CD4-positive, alpha-beta T cell treated with Interleukin-21 for 1 hour (primary cell): ENCODE measurements at regions not wholly inside any gene's neighbourhood (a gene's known extent, or its start where the extent isn't known, plus 50 kb on each side); places are given as distances from the start of the nearest gene placed in this dataset.

Experiments used
- DNase-seq: peaks from one replicate; pipeline ENCODE4 v3.0.0-alpha.2; 2020

GRCh38 chr15:53000409-53000808, 210.3 kb upstream of the ONECUT1 start:
- no peak for DNase-seq

DNA sequence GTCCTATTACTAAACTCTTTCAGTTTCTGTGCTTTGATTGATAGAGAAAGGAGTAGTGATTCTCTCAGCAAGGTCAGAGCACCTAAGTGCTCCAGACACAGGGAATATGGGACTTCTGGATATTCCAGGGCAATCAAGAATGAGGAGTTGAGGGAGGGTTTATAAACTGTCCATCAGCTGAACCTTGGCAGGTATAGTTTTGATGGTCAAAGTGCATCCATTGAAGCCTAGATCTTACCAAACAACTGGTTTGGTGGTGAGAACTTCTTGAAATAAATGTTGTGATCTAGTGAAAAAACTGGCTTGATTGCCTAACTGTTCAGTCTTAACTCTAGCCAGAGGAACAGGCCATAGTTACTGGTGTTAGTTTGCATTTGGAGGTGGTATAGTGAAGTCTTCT, 207.0 kb upstream of the ONECUT1 start:
- DNase-seq: no peak

DNA sequence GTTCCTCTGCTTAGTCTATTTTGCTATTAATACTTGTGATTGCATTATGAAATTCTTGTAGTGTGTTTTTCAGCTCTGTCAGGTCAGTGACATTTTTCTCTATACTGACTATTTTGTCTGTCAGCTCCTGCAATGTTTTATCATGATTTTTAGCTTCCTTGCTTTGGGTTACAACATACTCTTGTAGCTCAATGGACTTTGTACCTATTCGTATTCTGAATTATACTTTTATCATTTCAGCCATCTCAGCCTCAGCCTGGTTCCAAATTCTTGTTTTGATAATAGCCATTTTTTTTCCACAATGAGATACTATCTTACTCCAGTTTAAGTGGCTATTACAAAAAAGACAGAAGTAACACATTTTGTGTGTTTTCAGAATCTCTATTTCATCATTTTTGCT, 204.2 kb upstream of the ONECUT1 start:
- DNase-seq: no peak

- DNase-seq: no peak
Observed at GRCh38 chr15:52984507-52984906, 194.4 kb upstream of the ONECUT1 start.

DNA sequence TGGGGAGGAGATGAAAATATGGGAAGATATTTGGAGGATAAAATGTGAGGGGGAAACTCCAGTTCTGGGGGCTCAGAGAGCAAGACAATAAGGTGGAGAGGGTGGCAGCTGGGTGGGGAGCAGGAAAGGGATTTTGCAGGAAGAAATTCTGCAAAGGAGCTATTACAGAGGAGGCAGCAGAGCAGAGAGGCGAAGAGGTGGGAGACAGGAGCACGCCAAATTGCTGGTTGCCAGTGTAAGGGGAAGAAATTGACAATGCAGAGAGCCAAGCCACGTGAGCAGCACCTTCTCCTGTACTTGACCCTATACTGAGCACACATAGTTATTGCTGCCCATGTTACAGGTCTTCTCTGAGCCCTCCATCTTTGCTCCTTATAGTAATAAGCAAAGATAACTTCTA, 190.3 kb upstream of the ONECUT1 start:
- no peak for DNase-seq

DNA sequence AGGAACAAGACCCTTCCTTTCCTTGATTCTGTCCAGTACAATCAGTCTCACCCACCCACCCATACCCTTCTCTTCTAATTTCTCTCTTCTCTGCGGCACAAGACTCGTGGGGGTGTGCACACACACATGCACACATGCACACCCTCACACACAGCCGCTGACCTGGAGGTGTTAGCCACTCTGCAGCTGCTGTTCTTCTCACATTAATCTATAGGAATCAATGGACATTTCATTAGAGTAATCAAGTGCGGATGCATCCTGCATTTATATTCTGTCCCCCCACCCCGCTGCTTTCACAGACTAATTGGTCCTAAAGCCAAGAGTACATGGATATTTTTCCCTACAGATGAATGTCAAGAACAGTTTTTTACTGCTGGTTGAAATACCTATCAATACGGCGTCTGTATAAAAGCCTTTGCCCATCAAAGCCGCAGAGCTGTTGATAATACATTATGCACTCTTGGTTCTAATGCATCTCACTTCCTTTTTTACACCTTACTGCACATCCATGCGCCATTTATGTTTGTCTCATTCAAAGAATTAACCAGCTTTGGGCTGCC, 186.5 kb upstream of the ONECUT1 start:
- no peak for DNase-seq

GRCh38 chr15:52975941-52976449, 185.9 kb upstream of the ONECUT1 start:
- no peak for DNase-seq

DNA sequence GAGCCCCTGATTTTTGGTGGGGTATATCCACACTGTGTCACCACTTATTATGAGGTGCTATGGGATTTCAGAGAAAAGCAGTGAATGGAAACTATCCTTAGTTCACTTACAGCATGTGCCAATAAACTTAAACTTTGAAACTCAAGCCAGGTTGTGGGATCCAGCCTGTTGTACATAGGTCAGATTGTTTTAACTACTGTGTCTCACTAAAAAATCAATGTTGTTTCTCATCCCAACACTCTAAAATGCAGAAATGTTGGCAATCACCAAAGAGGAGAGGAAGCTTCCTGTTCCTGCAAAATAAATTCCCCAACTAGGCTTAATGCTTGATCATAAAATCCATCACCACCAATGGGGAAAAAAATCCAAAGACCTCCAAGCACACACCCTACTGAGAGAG, 173.7 kb upstream of the ONECUT1 start:
- DNase-seq: no peak

- DNase-seq: no peak
Observed at GRCh38 chr15:52960283-52960682, 170.1 kb upstream of the ONECUT1 start.

DNA sequence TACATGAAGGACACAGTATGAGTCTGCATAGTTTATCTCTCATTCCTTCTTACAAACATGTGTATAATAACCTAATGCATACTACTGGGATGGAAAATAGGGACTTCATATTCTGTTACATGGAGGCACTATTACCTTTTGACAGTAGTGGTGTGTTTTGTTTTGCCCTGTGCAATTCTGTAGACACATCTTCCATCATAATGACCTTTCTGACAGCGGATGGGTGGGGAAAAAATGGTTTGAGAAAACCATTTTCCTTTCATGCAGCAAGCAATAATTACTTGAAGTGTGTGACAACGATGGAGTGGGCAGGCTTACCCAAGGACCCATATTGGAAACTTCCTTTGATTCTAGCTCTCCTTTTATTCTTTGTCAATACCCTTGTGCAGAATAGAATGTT, 153.6 kb upstream of the ONECUT1 start:
- DNase-seq: no peak

DNA sequence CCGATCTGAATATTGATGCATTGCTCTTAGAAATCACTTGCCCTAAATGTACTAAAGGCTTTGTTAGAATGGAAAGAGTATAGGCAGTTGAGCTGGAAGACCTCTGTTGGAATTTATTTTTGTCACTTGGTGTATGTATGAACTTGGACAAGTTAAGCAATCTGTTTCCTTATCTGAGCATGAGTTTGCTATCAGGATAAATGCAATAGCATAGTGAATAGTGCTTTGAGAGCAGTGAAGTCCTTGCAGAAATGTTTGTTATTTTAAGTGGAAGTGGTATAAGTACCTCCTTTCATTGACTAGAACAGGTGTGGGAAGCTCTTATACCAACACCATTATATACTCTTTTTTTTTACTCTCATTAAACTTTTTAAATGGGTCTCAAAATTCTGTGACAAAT, 146.4 kb upstream of the ONECUT1 start:
- DNase-seq: no peak

GRCh38 chr15:52925130-52925529, 135.0 kb upstream of the ONECUT1 start:
- DNase-seq: no peak

- no peak for DNase-seq
Observed at GRCh38 chr15:52924630-52925029, 134.5 kb upstream of the ONECUT1 start.

DNA sequence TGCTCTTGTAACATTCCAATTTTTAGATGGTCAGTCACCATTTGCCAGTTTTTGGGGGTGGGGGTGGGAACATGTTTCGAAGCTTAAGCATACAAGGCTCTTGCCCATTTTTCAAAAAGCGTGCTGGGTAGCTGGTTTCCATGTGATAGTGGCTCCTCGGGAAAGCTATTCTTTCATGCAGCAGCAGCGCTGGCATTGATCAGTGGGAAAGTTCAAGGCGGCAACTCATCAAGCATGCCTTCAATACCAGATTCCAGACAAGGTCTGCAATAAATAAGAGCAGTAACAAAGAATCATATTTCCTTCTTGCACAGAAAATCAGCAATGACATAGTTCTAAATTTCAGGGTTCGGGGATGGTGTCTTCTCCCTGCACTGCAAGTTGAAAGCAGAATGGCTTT, 133.5 kb upstream of the ONECUT1 start:
- DNase-seq: no peak

DNA sequence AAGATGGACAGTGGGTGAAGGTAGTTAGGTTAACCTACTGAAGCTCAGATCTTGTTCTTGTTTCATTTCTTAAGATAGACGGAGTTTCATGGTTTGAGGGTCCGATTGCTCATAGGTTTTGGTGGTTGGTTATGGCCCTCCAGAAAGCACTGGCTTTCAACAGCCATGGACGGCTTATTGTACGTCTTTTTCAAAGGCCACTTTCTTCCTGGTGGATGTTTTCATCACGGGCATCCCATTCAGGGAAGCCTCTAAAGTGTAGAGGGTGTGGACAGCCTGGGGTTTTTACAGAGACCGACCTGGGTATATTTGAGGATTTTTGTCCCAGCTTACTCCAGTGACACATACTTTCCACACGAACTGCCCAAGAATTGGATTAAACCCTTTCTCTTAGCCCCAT, 132.7 kb upstream of the ONECUT1 start:
- DNase-seq: no peak

DNA sequence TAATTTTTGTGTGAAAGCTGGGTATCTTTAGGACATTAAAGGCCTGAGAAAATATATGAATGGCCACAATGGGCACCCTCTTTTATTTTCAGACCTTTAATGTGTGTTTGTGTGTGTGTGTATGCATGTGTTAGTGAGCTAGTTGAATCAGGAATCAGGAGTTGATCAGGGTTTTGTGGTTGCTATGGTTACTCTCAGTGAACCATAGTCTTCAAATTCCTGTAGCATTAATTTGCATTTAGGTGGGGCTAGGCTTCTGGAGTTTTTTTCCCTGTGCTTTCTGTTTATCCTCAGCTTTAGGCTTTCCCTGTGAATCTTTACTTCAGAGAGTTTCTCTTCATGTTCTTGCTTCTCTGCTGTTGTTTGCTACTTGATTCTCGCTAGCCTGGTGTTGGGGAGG, 122.0 kb upstream of the ONECUT1 start:
- no peak for DNase-seq

- DNase-seq: no peak
Observed at GRCh38 chr15:52893338-52893737, 103.2 kb upstream of the ONECUT1 start.

GRCh38 chr15:52879904-52880303, 89.8 kb upstream of the ONECUT1 start:
- no peak for DNase-seq

DNA sequence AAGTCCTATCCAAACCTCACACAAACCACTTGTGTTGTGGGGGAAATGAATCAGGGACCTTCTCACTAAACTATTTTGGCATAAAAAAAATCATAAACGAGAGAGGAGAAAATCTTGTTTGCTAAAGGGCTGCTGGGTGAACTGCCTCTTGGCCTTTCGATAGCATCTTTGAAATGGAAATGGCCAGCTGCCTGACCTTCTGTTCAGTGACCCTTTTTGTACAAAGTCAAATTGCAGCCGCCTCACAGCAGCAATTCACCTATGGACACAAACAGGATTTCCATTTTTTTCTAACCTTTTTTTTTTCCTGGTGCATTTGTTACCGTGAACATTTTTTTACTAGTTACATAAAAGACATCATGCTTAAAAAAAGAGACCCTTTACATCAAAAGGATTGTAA, 89.0 kb upstream of the ONECUT1 start:
- DNase-seq: no peak

- DNase-seq: no peak
Observed at GRCh38 chr15:52876991-52877663, 87.0 kb upstream of the ONECUT1 start.

DNA sequence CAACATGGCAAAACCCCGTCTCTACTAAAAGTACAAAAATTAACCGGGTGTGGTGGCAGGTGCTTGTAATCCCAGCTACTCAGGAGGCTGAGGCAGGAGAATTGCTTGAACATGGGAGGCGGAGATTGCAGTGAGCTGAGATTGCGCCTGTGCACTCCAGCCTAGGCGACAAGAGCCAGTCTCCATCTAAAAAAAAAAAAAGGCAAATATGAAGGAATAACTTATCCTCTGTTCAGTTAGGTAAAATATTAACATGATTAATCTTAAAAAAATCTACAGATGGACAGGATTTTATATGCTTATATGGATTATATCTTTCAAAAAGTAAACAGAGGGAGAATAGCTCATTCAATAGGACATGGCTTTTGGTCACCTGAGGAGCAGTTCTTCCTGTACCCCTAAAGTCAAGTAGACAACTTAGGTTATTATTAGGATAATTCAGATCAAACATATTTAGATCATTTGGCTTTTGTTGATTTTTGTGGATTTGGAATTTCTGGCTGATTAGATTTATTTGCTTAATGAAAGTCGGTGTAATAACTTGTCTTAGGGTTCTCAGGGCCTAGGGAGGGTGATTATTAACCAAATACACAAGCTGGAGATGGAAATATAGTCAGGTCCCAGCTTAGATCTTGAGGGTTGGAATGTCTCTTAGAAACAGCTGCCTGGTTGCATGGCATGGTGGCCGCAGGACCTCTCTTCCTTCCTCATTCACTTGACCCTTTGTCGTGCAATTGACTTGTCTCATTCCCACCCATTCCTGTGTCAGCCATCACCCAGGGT, 82.1 kb upstream of the ONECUT1 start:
- no peak for DNase-seq

GRCh38 chr15:52870015-52870414, 79.9 kb upstream of the ONECUT1 start:
- DNase-seq: no peak

DNA sequence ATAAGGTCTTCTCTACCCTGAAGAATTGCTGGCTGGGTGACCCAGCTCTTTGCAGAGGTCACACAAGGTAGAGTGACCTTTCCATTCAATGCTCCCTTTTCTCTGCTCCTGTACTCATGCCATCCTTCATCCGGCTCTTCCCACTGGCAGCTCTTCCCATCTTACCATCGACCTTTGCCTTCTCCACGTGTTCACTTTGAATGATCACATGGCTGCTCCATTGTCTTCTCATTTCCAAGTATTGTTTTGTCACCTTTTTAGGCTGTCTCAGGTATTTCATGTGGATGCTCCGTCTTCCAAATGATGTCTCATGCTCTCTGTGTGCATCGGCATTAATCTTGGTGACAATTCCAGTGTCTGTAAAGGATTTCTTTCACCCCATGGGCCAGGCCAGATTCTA, 76.6 kb upstream of the ONECUT1 start:
- no peak for DNase-seq

DNA sequence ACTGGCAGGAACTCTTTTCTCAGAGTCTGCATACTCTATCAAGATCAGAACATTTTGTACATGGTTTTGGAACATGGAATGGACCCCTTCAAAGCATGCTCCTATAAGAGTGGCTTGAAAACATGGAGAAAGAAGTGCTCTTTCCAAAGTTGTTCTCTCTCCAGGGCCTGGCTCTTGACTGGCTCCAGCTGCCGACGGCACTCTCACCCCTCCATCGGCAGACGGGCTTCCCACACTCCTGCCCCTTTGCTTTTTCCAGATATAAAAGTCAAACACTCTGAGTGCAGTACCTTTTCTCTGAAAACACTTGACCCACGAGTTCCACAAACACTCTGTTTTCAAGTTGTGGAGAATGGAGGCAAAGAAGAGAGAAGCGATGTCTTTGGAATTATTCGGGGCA, 72.5 kb upstream of the ONECUT1 start:
- DNase-seq: no peak
